ENCODE measurements at regions not wholly inside any gene's neighbourhood (a gene's known extent, or its start where the extent isn't known, plus 50 kb on each side); places are given as distances from the start of the nearest gene placed in this dataset.
"Not testable (repeated sequence)": the region's sequence is repeated elsewhere in the genome, so short reads cannot be mapped to it uniquely, and the experiment has no call there.

DNA sequence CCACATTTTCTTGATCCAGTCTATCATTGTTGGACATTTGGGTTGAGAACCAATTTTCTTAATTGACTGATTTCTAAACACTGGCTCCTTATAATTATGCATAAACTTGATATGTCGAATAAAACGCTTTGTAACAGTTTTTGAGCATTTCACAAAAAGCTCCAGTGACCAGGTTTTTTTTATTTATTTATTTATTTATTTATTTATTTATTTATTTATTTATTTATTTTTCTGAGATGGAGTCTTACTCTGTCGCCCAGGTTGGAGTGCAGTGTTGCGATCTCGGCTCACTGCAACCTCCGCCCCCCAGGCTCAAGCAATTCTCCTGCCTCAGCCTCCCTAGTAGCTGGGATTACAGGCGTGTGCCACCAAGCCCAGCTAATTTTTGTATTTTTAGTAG, 71.4 kb downstream of the LHX9 start:
- TF ChIP-seq, protein P1, sequence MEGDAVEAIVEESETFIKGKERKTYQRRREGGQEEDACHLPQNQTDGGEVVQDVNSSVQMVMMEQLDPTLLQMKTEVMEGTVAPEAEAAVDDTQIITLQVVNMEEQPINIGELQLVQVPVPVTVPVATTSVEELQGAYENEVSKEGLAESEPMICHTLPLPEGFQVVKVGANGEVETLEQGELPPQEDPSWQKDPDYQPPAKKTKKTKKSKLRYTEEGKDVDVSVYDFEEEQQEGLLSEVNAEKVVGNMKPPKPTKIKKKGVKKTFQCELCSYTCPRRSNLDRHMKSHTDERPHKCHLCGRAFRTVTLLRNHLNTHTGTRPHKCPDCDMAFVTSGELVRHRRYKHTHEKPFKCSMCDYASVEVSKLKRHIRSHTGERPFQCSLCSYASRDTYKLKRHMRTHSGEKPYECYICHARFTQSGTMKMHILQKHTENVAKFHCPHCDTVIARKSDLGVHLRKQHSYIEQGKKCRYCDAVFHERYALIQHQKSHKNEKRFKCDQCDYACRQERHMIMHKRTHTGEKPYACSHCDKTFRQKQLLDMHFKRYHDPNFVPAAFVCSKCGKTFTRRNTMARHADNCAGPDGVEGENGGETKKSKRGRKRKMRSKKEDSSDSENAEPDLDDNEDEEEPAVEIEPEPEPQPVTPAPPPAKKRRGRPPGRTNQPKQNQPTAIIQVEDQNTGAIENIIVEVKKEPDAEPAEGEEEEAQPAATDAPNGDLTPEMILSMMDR (conservative IDR thresholded peaks at IDR 0.05; ENCODE audit: low read depth, low read length): not testable (repeated sequence)
- not testable (repeated sequence) for TF ChIP-seq EZH2 (IDR thresholded peaks at IDR 0.05; ENCODE audit: borderline replicate concordance, low read depth, low read length, poor library complexity, severe bottlenecking)
